GM19397 (cell line): ENCODE measurements at regions not wholly inside any gene's neighbourhood (a gene's known extent, or its start where the extent isn't known, plus 50 kb on each side); places are given as distances from the start of the nearest gene placed in this dataset.
"Not testable (repeated sequence)": the region's sequence is repeated elsewhere in the genome, so short reads cannot be mapped to it uniquely, and the experiment has no call there.

ENCODE experiments used
- ATAC-seq: cut with Tn5 transposase; IDR thresholded peaks from one replicate; pipeline ENCODE4 v1.9.1; 2021; ENCODE audit warnings: mild to moderate bottlenecking, moderate library complexity; ENCODE audit not compliant: unreplicated experiment

- ATAC-seq, result not testable (repeated sequence)
These were observed 111.9 kb downstream of the LSMEM1 start for GRCh38 chr7:112592565-112593263.

DNA sequence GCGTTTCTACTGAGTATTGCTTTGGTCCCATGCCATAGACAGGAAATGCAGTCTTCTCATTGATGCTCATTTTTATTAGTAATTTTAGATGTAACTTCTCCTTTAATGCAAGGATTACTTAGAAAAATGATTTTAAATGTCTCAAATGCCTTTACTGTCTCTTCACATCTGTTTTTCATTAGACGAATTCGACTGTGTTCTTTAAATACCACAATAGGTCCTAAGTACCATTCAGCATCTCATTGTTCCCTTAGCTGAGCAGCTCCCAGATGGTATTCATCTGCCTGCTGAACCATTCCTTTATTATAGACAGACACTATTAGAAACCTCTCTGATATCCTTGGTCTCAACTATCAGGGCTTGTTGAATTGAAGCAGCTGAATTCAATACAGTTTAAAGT, 113.6 kb downstream of the LSMEM1 start:
- no peak for ATAC-seq

DNA sequence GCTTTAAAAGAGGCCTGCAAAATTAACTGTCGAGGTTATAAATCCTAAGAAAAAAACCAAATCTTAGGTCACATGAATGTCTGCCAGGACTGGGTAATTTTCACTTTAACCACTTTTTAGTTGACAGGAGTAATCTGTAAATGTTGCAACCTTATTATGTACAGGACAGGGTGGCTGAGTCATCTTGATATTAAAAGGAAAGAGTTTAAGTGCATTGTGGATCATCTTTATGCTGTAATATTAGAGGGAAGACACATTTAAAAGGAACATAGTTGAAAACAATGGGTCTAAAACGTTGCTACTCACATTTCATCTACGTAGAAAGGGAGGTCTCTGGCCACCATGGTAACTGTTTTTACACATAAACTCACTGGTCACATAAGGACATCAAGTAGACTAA, 115.5 kb downstream of the LSMEM1 start:
- no peak for ATAC-seq

GRCh38 chr7:112596981-112597380, 116.2 kb downstream of the LSMEM1 start:
- ATAC-seq, result no peak

DNA sequence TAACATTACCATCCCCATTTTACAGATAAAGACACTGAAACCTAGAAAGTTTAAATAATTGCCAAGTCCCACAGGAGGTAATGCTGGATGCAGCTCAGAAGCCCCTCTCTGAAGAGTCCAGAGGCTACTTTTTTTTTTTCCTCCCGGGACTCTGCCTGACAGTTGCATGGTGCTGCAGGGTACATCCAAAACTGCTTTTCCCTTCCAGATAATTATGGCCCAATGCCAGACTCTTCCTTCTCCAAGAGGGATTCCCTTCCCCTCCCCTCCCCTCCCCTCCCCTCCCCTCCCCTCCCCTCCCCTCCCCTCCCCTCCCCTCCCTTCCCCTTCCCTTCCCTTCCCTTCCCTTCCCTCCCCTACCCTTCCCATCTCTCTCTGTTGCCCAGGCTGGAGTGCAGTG, 122.9 kb downstream of the LSMEM1 start:
- no peak for ATAC-seq

DNA sequence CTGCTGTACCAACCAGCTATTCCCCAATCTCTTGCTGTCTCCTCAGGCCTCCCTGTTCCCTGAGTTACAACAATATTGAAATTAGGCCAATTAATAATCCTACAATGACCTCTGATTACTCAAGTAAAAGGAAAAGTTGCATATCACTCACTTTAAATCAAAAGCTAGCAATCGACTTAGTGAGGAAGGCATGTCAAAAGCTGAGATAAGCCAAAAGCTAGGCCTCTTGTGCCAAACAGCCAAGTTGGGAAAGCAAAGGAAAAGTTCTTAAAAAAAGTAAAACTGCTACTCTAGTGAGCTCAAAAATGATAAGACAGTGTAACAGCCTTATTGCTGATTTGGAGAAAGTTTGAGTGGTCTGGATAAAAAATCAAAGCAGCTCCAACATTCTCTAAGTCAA, 129.8 kb downstream of the LSMEM1 start:
- ATAC-seq, result no peak

- no peak for ATAC-seq
These were observed 134.9 kb downstream of the LSMEM1 start for GRCh38 chr7:112615701-112616100.

DNA sequence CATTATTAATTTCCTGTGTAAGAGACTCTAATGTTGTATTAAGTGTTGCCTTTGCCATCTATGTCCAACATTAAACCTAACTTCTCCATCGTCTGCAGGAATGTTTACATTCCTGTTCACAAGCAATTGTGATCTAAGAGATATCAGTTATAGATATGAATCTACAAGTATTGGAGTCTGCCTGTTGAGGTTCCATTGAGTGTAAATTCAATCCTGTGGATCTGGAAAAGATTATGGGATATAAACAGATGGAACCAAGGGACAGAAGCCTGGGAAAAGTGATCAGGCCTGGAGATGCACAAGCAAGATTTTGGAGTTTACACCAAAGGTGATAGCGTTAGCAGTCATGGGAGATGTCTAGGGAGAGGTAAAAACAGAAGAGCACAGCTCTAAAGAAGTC, 135.5 kb downstream of the LSMEM1 start:
- ATAC-seq, result no peak

DNA sequence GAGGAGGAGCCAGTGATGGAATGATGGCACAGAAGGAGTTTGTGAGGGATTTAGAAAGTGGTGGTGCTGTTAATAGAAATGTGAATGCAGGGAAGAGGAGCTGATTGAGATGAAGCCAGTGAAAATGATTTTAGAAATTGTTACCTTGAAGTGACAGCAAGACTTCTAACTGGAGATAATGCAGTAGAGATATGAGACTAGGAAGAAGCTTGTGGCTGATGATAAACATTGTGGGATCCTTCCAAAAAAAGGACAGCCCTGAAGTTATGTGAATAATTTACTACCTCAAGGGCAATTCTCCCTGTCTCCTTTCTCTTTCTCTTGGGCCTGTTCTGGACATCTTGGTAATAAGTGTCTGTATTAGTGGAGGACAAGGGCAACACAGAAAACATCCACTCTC, 138.6 kb downstream of the LSMEM1 start:
- ATAC-seq, result no peak

GRCh38 chr7:112622159-112622715, 141.4 kb downstream of the LSMEM1 start:
- no peak for ATAC-seq

- ATAC-seq, result no peak
These were observed 143.6 kb downstream of the LSMEM1 start for GRCh38 chr7:112624416-112624815.

DNA sequence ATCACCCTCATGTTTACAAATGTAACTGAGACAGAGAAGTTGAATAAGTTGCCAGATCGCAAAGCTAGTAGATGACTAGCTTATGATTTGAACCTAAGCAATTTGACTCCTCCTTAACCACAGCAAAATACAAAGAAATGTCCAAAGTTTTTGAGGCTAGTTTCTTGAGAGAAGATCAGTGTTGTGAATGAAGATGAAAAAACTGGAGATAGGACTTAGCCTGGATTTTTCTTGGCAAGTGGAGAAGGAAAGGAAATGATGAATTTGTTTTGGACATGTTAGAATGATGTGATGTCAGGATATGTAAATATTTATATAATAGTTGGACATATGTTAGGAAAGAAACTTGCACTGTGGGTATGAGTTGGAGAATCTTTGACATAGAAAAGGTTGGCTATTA, 149.8 kb downstream of the LSMEM1 start:
- ATAC-seq, result no peak

GRCh38 chr7:112634107-112634506, 153.3 kb downstream of the LSMEM1 start:
- ATAC-seq, result no peak

GRCh38 chr7:112635742-112636141, 154.5 kb downstream of the TMEM168 start:
- ATAC-seq, result no peak

DNA sequence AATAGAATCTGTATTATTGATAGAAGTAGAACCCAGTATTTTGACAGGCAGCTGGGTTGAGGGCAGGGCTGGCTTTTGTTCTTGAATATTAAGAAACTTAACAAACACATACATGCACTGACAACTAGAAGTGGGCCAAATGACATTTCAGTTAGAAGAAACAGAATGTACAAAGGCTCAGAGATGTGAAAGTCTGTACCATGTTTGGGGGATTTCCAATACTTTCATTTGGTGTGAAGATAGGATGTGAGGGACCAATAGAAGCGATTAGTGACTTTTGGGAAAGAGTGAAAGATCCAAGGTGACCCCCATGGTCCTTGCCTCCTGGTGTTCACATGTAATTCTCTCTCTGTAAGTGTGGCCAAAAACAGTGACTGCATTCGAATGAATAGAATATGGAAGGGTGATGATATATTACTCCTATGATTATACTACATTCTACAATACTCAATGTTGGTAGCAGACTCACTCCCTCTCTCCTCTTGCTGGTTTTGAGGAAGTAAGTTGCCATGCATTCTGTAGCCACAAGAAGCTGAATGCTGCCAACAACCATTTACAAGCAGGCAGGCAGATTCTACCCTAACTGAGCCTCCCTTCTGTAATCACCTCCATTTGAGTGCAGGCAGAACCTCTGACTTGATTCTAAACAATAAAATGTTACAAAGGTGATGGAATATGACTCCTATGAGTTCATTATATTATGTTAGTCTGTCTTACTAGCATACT, 151.4 kb downstream of the TMEM168 start:
- ATAC-seq, result no peak

DNA sequence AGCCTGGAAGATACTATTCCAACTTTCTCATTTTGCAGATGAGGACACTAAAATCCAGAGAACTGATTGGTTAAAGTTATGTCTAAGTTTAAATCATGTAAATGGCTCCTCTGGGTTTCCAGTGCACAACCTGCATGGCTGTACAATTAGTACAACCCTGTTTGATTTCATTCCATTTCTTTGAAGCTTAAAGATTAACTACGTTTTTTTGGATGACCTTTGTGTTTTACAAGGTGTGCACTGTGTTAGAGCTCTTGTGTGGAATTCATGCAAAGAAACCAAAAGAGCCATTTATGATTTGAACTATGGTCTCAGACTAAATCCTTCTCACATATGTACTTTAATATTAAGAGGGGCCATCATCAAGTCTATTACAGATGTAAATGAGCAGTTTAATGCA, 149.5 kb downstream of the TMEM168 start:
- ATAC-seq, result no peak

DNA sequence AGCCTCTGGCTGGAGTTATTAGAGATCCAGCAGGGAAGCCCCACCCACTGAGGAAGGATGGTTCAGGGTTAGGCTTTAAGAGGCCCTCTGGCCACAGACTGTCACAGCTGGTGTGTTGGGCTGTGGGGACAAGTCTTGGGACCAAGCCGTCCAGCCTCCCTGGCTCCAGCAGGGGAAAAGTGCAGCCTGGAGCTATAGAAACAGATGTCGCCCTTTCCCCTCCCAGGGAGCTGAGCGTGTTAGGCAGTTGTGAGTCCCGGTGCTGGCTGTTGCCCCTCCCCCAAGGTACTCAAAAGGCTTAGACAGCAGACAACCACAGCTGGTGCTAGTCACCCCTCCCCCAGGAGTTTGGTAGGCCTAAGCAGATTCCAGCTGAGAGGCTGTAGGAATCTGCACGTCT, 143.4 kb downstream of the TMEM168 start:
- no peak for ATAC-seq

- no peak for ATAC-seq
These were observed 141.4 kb downstream of the TMEM168 start for GRCh38 chr7:112648781-112649180.

- no peak for ATAC-seq
These were observed 140.6 kb downstream of the TMEM168 start for GRCh38 chr7:112649560-112649959.

- ATAC-seq, result no peak
These were observed 135.6 kb downstream of the TMEM168 start for GRCh38 chr7:112654322-112655216.

DNA sequence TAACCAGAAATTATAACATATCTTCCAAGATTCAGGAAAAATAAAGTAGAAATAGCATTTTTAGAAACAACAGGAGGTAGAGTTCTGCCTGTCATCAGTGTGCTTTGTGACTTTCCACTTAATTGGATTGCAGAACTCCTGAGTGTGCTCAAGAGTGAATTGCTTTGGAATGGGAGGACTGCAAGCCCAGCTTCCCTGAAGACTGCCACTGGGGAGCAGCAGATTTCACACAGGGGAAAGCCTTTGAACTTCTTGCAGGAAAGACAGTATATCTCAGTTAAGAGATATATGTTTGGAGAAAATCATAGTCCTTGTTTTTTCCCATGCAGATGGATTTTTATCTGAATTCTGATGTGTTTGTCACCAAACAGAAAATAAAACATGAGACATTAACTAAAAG, 124.5 kb downstream of the TMEM168 start:
- ATAC-seq, result no peak
